ENCODE measurements at regions not wholly inside any gene's neighbourhood (a gene's known extent, or its start where the extent isn't known, plus 50 kb on each side); places are given as distances from the start of the nearest gene placed in this dataset.

DNA sequence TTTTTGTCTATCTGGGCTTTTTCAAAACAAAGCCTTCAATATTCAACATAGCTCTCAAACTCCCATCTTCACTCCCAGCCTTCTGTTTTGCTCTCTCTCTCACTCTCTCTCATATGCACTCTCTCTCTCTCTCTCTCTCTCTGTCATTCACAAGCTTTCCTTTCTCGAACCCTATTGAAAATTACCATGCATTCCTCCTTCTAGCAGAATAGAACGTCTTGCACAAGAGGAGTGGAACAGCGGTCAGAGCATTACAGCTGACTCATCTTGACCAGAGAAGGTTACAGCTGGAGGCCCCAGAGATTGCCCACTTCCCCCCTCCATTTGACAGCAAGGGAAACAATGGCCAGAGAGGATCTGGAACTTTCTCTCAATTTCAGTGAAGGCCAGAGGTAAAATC lies 51.0 kb upstream of the LIFR start:
- 28 to 42% methylated on average over 3 of the region's 3 CpGs for WGBS, 2 donors
- no peak for TF ChIP-seq EP300 (IDR thresholded peaks at IDR 0.05)
- TF ChIP-seq POLR2A (IDR thresholded peaks at IDR 0.05), result no peak
- TF ChIP-seq, protein P1, sequence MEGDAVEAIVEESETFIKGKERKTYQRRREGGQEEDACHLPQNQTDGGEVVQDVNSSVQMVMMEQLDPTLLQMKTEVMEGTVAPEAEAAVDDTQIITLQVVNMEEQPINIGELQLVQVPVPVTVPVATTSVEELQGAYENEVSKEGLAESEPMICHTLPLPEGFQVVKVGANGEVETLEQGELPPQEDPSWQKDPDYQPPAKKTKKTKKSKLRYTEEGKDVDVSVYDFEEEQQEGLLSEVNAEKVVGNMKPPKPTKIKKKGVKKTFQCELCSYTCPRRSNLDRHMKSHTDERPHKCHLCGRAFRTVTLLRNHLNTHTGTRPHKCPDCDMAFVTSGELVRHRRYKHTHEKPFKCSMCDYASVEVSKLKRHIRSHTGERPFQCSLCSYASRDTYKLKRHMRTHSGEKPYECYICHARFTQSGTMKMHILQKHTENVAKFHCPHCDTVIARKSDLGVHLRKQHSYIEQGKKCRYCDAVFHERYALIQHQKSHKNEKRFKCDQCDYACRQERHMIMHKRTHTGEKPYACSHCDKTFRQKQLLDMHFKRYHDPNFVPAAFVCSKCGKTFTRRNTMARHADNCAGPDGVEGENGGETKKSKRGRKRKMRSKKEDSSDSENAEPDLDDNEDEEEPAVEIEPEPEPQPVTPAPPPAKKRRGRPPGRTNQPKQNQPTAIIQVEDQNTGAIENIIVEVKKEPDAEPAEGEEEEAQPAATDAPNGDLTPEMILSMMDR (IDR thresholded peaks at IDR 0.05), result no peak
- peak in 1 of 2 donors; percentile 20 for TF ChIP-seq POLR2AphosphoS5 (IDR thresholded peaks at IDR 0.05)
- Histone ChIP-seq H3K27ac (no peak overlapping the region), H3K9me3 (no peaks in the 10 kb centered on the region), H3K4me3 (no peak overlapping the region), H3K4me1 (peaks cover 5 to 13% (median 10%) of the 10 kb centered on the region in 4 donors), H3K27me3 (no peaks in the 10 kb centered on the region), H3K36me3 (no peaks in the 10 kb centered on the region)
- DNase-seq, result peak in 1 of 2 donors; percentile 28
- no peak for ATAC-seq (ENCODE audit: low FRiP score in 2 of 2)

GRCh38 chr5:38607930-38608564 lies 51.6 kb upstream of the LIFR start:
- H3K27me3 ChIP-seq, result no peaks in the 10 kb centered on the region
- peaks cover 6 to 14% (median 10%) of the 10 kb centered on the region in 4 donors for H3K4me1 ChIP-seq
- no peaks in the 10 kb centered on the region for H3K9me3 ChIP-seq
- TF ChIP-seq EP300 (IDR thresholded peaks at IDR 0.05) (no peak), POLR2A (IDR thresholded peaks at IDR 0.05) (no peak), POLR2AphosphoS5 (IDR thresholded peaks at IDR 0.05) (no peak)
- TF ChIP-seq, protein P1 (IDR thresholded peaks at IDR 0.05), result no peak
- ATAC-seq (ENCODE audit: low FRiP score in 2 of 2) (no peak), DNase-seq (peak in 1 of 2 donors; percentile 25)
- no peaks in the 10 kb centered on the region for H3K36me3 ChIP-seq
- H3K27ac ChIP-seq, result peak overlapping the region in 2 of 4 donors; percentile 10 to 23
- WGBS, 2 donors, result 60 to 67% methylated on average over 5 of the region's 5 CpGs
- H3K4me3 ChIP-seq, result no peak overlapping the region

- TF ChIP-seq POLR2A (IDR thresholded peaks at IDR 0.05) (no peak), POLR2AphosphoS5 (IDR thresholded peaks at IDR 0.05) (no peak), EP300 (IDR thresholded peaks at IDR 0.05) (no peak)
- TF ChIP-seq, protein P1 (IDR thresholded peaks at IDR 0.05), result no peak
- ATAC-seq (ENCODE audit: low FRiP score in 2 of 2) (no peak), DNase-seq (no peak)
- Histone ChIP-seq H3K9me3 (no peaks in the 10 kb centered on the region), H3K4me1 (peaks cover 11 to 22% (median 14%) of the 10 kb centered on the region in 4 donors), H3K4me3 (no peak overlapping the region), H3K36me3 (no peaks in the 10 kb centered on the region), H3K27me3 (no peaks in the 10 kb centered on the region), H3K27ac (no peak overlapping the region)
- 65 to 81% methylated on average over 1 of the region's 1 CpG for WGBS, 2 donors
Measured at GRCh38 chr5:38608874-38609273, 52.4 kb upstream of the LIFR start.

- Histone ChIP-seq H3K27me3 (no peaks in the 10 kb centered on the region), H3K27ac (no peak overlapping the region), H3K9me3 (no peaks in the 10 kb centered on the region), H3K4me1 (peaks cover 17 to 33% (median 27%) of the 10 kb centered on the region in 4 donors), H3K4me3 (no peak overlapping the region), H3K36me3 (no peaks in the 10 kb centered on the region)
- DNase-seq, result no peak
- no peak for TF ChIP-seq EP300 (IDR thresholded peaks at IDR 0.05)
- no peak for TF ChIP-seq POLR2A (IDR thresholded peaks at IDR 0.05)
- TF ChIP-seq, protein P1 (IDR thresholded peaks at IDR 0.05), result no peak
- no peak for TF ChIP-seq POLR2AphosphoS5 (IDR thresholded peaks at IDR 0.05)
- no peak for ATAC-seq (ENCODE audit: low FRiP score in 2 of 2)
Measured at GRCh38 chr5:38612851-38613250, 56.4 kb upstream of the LIFR start.

- H3K4me3 ChIP-seq, result no peak overlapping the region
- H3K27ac ChIP-seq, result no peak overlapping the region
- TF ChIP-seq, protein P1 (IDR thresholded peaks at IDR 0.05), result no peak
- TF ChIP-seq POLR2AphosphoS5 (IDR thresholded peaks at IDR 0.05), result no peak
- whole genome bisulfite sequencing, 2 donors, result 41 to 64% methylated on average over 3 of the region's 3 CpGs
- ATAC-seq (ENCODE audit: low FRiP score in 2 of 2) (no peak), DNase-seq (no peak)
- H3K9me3 ChIP-seq, result no peaks in the 10 kb centered on the region
- no peaks in the 10 kb centered on the region for H3K36me3 ChIP-seq
- H3K4me1 ChIP-seq, result peaks cover 11 to 33% (median 23%) of the 10 kb centered on the region in 4 donors
- H3K27me3 ChIP-seq, result no peaks in the 10 kb centered on the region
Measured at GRCh38 chr5:38613490-38613889, 57.0 kb upstream of the LIFR start.

Measured in upper lobe of left lung (tissue), 6 donors.